CD4-positive, alpha-beta memory T cell (primary cell): ENCODE measurements at regions not wholly inside any gene's neighbourhood (a gene's known extent, or its start where the extent isn't known, plus 50 kb on each side); places are given as distances from the start of the nearest gene placed in this dataset.

Experiments used
- CTCF ChIA-PET: fragments of 350-600 bp; sonication (Branson Sonifier 250); formaldehyde crosslinking; loops from one replicate; lab custom pipeline; 2021; ENCODE audit warnings: inconsistent platforms; ENCODE audit not compliant: partially characterized antibody; lab: Charles Lee
- POLR2A ChIA-PET: fragments of 350-600 bp; sonication (Branson Sonifier 250); formaldehyde crosslinking; loops from one replicate; lab custom pipeline; 2021; ENCODE audit not compliant: partially characterized antibody; lab: Charles Lee
- DNase-seq, 5 donors: peaks; one replicate each; pipeline versions ENCODE4 v3.0.0 to v3.0.0-alpha.2; 2020 to 2022; ENCODE audit warnings: mixed read lengths in 1 of 5
- H3K27ac ChIP-seq: one replicate; pipeline ENCODE4 v1.7.0; 2013; ENCODE audit warnings: low read depth, low read length
- H3K27me3 ChIP-seq: 2 replicates; pipeline ENCODE4 v1.7.0; 2013; ENCODE audit warnings: mild to moderate bottlenecking, low read length, moderate library complexity; ENCODE audit not compliant: insufficient read depth
- H3K36me3 ChIP-seq: 2 replicates; pipeline ENCODE4 v1.7.0; 2013; ENCODE audit warnings: mild to moderate bottlenecking, low read length, moderate library complexity; ENCODE audit not compliant: insufficient read depth
- H3K4me1 ChIP-seq: 2 replicates; pipeline ENCODE4 v1.7.0; 2013; ENCODE audit warnings: mild to moderate bottlenecking, low read length, moderate library complexity; ENCODE audit not compliant: insufficient read depth
- H3K4me3 ChIP-seq, 2 donors: one replicate each; pipeline ENCODE4 v1.7.0; 2013; ENCODE audit warnings: low read length in 2 of 2, mild to moderate bottlenecking in 1 of 2
- H3K9me3 ChIP-seq, 2 donors: one replicate each; pipeline ENCODE4 v1.7.0; 2013; ENCODE audit warnings: low read length in 2 of 2, control low read depth in 1 of 2; ENCODE audit not compliant: control insufficient read depth in 1 of 2
- H3K27ac Mint-ChIP-seq, 7 donors: one replicate each; pipeline ENCODE4 v1.8.0; 2020 to 2021; ENCODE audit warnings: mixed read lengths in 7 of 7, mild to moderate bottlenecking in 6 of 7, inconsistent platforms in 3 of 7, moderate library complexity in 3 of 7
- H3K27me3 Mint-ChIP-seq, 2 donors: one replicate each; pipeline ENCODE4 v1.8.0; 2020 to 2021; ENCODE audit warnings: mixed read lengths in 2 of 2
- H3K36me3 Mint-ChIP-seq, 2 donors: one replicate each; pipeline ENCODE4 v1.8.0; 2020 to 2021; ENCODE audit warnings: mixed read lengths in 2 of 2, inconsistent platforms in 1 of 2, mild to moderate bottlenecking in 1 of 2
- H3K4me1 Mint-ChIP-seq, 4 donors: one replicate each; pipeline ENCODE4 v1.8.0; 2020 to 2021; ENCODE audit warnings: mixed read lengths in 4 of 4, mild to moderate bottlenecking in 1 of 4
- H3K4me3 Mint-ChIP-seq, 8 donors: one replicate each; pipeline ENCODE4 v1.8.0; 2020 to 2021; ENCODE audit warnings: mixed read lengths in 8 of 8, mild to moderate bottlenecking in 7 of 8, moderate library complexity in 6 of 8, inconsistent platforms in 3 of 8
- H3K9me3 Mint-ChIP-seq, 8 donors: one replicate each; pipeline ENCODE4 v1.8.0; 2020 to 2021; ENCODE audit warnings: mixed read lengths in 8 of 8, mild to moderate bottlenecking in 5 of 8, inconsistent platforms in 3 of 8, moderate library complexity in 1 of 8
- intact Hi-C: fragments of 100-400 bp; cut with micrococcal nuclease; formaldehyde crosslinking; loops from one replicate; pipeline ENCODE4 v1.15.1; 2023

DNA sequence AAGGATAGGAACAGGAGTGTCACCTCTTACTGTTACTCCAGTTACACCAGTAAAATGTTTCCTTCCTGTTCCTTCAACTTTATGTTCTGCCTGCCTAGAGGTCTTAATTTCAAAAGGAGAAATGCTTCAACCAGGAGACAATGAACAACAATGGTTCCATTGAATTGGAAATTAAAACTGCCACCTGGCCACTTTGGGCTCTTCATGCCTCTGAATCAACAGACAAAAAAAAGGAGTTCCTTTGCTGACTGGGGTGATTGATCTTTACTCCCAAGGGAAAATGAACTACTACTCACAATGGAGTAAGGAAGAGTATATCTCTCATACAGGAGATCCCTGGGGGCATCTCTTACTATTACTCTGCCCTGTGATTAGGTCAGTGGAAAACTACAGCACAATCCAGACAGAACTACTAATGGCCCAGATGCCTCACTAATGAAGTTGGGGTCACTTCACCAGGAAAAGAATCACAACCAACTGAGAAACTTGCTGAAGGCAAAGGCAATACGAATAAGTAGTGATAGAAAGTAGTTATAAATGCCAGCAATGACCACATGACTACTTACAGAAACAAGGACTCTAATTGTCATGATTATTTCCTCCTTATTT is 76.6 kb upstream of the PRDX6 start:
- no peak overlapping the region for H3K4me3 ChIP-seq
- ChIA-PET POLR2A (no interaction called here), CTCF (no interaction called here)
- H3K4me1 ChIP-seq = no peaks in the 10 kb centered on the region
- H3K36me3 ChIP-seq = no peaks in the 10 kb centered on the region
- Mint-ChIP-seq H3K9me3 (no peaks in the 10 kb centered on the region), H3K27ac (peak overlapping the region in 1 of 7 donors; percentile 36), H3K36me3 (peaks cover 13 to 39% of the 10 kb centered on the region in 2 donors), H3K4me3 (no peak overlapping the region), H3K4me1 (no peaks in the 10 kb centered on the region), H3K27me3 (no peaks in the 10 kb centered on the region)
- DNase-seq = no peak
- intact Hi-C loops = no loop called here
- no peaks in the 10 kb centered on the region for H3K27me3 ChIP-seq
- no peak overlapping the region for H3K27ac ChIP-seq
- no peaks in the 10 kb centered on the region for H3K9me3 ChIP-seq

DNA sequence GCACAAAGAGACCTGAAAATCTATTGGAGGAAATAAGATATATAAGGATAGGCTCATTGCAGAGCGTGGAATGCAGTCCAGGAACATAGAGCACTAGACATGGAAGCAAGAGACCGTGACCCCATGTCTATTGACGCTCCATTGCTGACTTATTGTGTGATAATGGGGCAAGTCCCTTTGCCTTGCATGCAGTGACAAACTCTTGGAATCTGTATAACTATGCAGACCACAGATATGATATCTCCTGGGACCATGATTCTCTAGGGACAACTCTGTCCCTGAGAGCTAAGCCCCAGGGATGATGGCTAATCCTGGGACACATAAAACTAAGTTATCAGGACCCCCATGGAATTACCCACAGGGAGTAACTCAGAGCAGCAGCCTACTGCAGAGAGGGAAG is 73.1 kb upstream of the PRDX6 start:
- peaks cover 13 to 29% of the 10 kb centered on the region in 2 donors for H3K36me3 Mint-ChIP-seq
- no peak overlapping the region for H3K4me3 ChIP-seq
- no peaks in the 10 kb centered on the region for H3K9me3 ChIP-seq
- CTCF ChIA-PET = no interaction called here
- no peak overlapping the region for H3K27ac Mint-ChIP-seq
- H3K36me3 ChIP-seq = no peaks in the 10 kb centered on the region
- intact Hi-C loops = no loop called here
- no peaks in the 10 kb centered on the region for H3K27me3 ChIP-seq
- no peaks in the 10 kb centered on the region for H3K27me3 Mint-ChIP-seq
- POLR2A ChIA-PET = no interaction called here
- no peaks in the 10 kb centered on the region for H3K9me3 Mint-ChIP-seq
- no peak for DNase-seq
- peaks cover 6 to 10% (median 8%) of the 10 kb centered on the region in 4 donors for H3K4me1 Mint-ChIP-seq
- H3K27ac ChIP-seq = no peak overlapping the region
- H3K4me3 Mint-ChIP-seq = no peak overlapping the region
- peaks cover 8% of the 10 kb centered on the region for H3K4me1 ChIP-seq

DNA sequence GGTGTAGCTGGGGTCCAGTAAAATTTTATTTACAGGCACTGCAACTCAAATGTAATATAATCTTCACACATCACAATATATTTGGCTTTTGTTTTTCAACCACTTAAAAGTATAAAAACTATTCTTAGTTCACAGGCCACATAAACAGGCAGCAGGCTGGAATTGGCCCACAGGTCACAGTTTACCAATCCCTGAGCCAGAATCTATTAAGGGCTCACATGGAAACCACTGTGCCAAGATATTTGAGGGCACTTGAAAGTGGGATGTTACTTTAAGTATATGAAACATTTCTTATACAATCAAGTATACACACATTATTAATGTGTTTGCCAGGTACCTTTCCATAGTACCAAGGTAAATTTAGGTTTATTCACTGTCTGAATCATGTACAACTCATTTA is 71.9 kb upstream of the PRDX6 start:
- ChIA-PET CTCF (no interaction called here), POLR2A (no interaction called here)
- H3K36me3 ChIP-seq = no peaks in the 10 kb centered on the region
- H3K9me3 Mint-ChIP-seq = no peaks in the 10 kb centered on the region
- H3K27ac ChIP-seq = no peak overlapping the region
- intact Hi-C loops = no loop called here
- no peak for DNase-seq
- H3K9me3 ChIP-seq = no peaks in the 10 kb centered on the region
- H3K27ac Mint-ChIP-seq = no peak overlapping the region
- H3K4me3 ChIP-seq = no peak overlapping the region
- H3K27me3 ChIP-seq = no peaks in the 10 kb centered on the region
- peaks cover 21% of the 10 kb centered on the region for H3K4me1 ChIP-seq
- peaks cover 13 to 23% (median 18%) of the 10 kb centered on the region in 4 donors for H3K4me1 Mint-ChIP-seq
- H3K4me3 Mint-ChIP-seq = no peak overlapping the region
- H3K36me3 Mint-ChIP-seq = peaks cover 12 to 21% of the 10 kb centered on the region in 2 donors
- no peaks in the 10 kb centered on the region for H3K27me3 Mint-ChIP-seq

DNA sequence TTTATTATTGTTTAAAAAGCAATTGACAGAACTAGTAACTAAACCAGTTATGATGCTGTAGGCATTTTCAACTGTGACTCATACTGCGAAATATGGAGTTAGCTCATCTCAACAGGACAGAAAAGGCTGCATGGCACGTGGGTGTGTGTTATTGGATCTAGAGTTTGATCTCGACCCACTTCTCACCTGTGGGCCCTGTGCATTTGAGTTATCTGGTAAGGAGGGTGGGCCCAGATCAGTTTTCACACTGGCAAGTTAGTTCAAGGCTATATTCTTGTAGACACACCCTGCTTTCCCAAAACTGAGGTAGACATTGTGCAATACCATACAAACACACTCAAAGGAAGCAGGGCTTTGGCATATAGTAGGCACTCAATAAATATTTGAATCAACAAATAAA is 71.3 kb upstream of the PRDX6 start:
- H3K4me3 ChIP-seq = no peak overlapping the region
- CTCF ChIA-PET = interaction anchor here (2.1 kb wide), 1 partner anchor 14 kb away, joined by 8 read pairs; no protein-coding TSS in a partner anchor
- H3K4me3 Mint-ChIP-seq = no peak overlapping the region
- intact Hi-C loops = no loop called here
- no peaks in the 10 kb centered on the region for H3K27me3 Mint-ChIP-seq
- H3K4me1 ChIP-seq = peaks cover 26% of the 10 kb centered on the region
- H3K36me3 ChIP-seq = no peaks in the 10 kb centered on the region
- peaks cover 18 to 28% (median 23%) of the 10 kb centered on the region in 4 donors for H3K4me1 Mint-ChIP-seq
- H3K27ac Mint-ChIP-seq = no peak overlapping the region
- no peak for DNase-seq
- H3K36me3 Mint-ChIP-seq = peaks cover 8 to 18% of the 10 kb centered on the region in 2 donors
- no peak overlapping the region for H3K27ac ChIP-seq
- H3K9me3 Mint-ChIP-seq = no peaks in the 10 kb centered on the region
- POLR2A ChIA-PET = interaction anchor here (0.6 kb wide), 1 partner anchor 72 kb away, joined by 3 read pairs; no protein-coding TSS in a partner anchor
- H3K27me3 ChIP-seq = no peaks in the 10 kb centered on the region
- no peaks in the 10 kb centered on the region for H3K9me3 ChIP-seq

DNA sequence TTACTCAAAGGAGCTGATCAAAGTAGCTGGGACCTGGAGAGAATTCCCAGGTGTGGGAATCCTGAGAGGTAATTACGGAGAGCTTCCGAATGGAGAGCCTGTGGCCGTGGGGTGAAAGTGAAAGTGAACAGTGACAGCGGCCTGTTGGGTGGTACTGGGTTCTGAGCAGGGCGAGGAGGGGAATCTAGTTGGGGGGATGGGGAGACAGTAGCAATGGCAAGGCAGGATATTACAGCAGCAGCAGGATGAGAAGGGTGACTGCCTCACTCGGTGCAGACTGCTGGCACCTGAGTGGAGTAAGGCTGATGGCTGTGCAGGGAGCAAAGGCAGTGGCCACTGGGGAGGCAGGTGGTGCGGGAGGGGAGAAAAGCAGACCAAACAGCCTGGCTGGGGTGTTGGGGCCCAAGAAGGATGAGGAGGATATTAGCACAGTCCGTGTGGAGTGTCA is 70.3 kb upstream of the PRDX6 start:
- H3K27me3 Mint-ChIP-seq = no peaks in the 10 kb centered on the region
- H3K9me3 ChIP-seq = no peaks in the 10 kb centered on the region
- no peaks in the 10 kb centered on the region for H3K36me3 ChIP-seq
- no peaks in the 10 kb centered on the region for H3K9me3 Mint-ChIP-seq
- peak overlapping the region; percentile 2 to 63 (median 50) for H3K4me3 Mint-ChIP-seq
- H3K4me1 Mint-ChIP-seq = peaks cover 20 to 33% (median 26%) of the 10 kb centered on the region in 4 donors
- ChIA-PET CTCF (interaction anchor here (2.1 kb wide), 1 partner anchor 13 kb away, joined by 8 read pairs; no protein-coding TSS in a partner anchor), POLR2A (interaction anchor here (1.0 kb wide), 1 partner anchor 70 kb away, joined by 3 read pairs; the partner anchor contains the start of gene PRDX6)
- intact Hi-C loops = no loop called here
- peak overlapping the region in 3 of 7 donors; percentile 3 to 55 (median 49) for H3K27ac Mint-ChIP-seq
- H3K36me3 Mint-ChIP-seq = peaks cover 3 to 10% of the 10 kb centered on the region in 2 donors
- no peaks in the 10 kb centered on the region for H3K27me3 ChIP-seq
- H3K4me1 ChIP-seq = peaks cover 29% of the 10 kb centered on the region
- H3K27ac ChIP-seq = no peak overlapping the region
- DNase-seq = no peak
- no peak overlapping the region for H3K4me3 ChIP-seq

DNA sequence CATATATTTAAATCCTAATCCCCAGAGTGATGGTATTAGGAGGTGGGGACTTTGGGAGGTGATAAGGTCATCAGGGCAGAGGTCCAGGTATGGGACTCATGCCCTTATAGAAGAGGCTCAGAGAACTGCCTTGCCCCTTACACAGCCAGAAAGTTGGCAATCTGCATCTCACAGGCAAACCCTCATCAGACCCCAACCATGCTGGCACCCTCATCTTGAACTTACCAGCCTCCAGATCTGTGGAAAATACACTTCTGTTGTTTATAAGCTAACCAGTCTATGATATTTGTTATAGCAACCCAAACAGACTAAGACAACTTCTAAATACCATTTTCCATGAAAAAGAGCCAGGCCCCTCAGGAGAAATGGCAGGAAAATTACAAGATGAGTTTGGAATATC is 69.3 kb upstream of the PRDX6 start:
- no peak overlapping the region for H3K4me3 Mint-ChIP-seq
- no peaks in the 10 kb centered on the region for H3K27me3 Mint-ChIP-seq
- Histone ChIP-seq H3K27me3 (no peaks in the 10 kb centered on the region), H3K9me3 (no peaks in the 10 kb centered on the region), H3K4me1 (peaks cover 29% of the 10 kb centered on the region), H3K4me3 (no peak overlapping the region), H3K36me3 (no peaks in the 10 kb centered on the region), H3K27ac (no peak overlapping the region)
- H3K9me3 Mint-ChIP-seq = no peaks in the 10 kb centered on the region
- peaks cover 20 to 33% (median 26%) of the 10 kb centered on the region in 4 donors for H3K4me1 Mint-ChIP-seq
- intact Hi-C loops = no loop called here
- no peak overlapping the region for H3K27ac Mint-ChIP-seq
- ChIA-PET POLR2A (no interaction called here), CTCF (interaction anchor here (0.5 to 2.1 kb wide), 2 partner anchors 12 to 581 kb away, joined by 3 to 8 read pairs; no protein-coding TSS in a partner anchor)
- peaks cover 0 to 12% of the 10 kb centered on the region in 2 donors for H3K36me3 Mint-ChIP-seq
- no peak for DNase-seq

DNA sequence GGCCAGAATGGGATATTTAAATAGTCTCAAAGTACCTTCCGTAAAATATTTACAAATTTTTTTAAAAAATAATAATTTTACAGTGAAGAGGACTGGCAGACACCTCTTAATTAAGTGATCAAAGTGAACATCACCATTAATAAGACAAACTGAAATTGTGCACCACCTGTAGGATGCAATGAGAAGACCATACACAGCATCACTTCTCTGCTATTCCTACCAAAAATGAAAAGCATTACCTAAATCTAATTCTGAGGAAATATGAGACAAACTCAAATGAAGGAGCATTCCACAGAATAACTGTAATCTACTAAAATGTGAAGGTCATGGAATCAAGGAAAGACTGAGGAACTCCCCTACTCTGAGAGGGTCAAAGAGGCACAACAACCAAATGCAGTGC is 68.2 kb upstream of the PRDX6 start:
- no peaks in the 10 kb centered on the region for H3K9me3 Mint-ChIP-seq
- ChIA-PET CTCF (interaction anchor here (3.0 kb wide), 1 partner anchor 11 kb away, joined by 13 read pairs; no protein-coding TSS in a partner anchor), POLR2A (no interaction called here)
- peaks cover 20 to 33% (median 26%) of the 10 kb centered on the region in 4 donors for H3K4me1 Mint-ChIP-seq
- Histone ChIP-seq H3K4me1 (peaks cover 29% of the 10 kb centered on the region), H3K4me3 (no peak overlapping the region), H3K36me3 (no peaks in the 10 kb centered on the region), H3K27ac (no peak overlapping the region), H3K27me3 (no peaks in the 10 kb centered on the region), H3K9me3 (no peaks in the 10 kb centered on the region)
- peak overlapping the region in 3 of 7 donors; percentile 7 to 81 (median 25) for H3K27ac Mint-ChIP-seq
- no peak overlapping the region for H3K4me3 Mint-ChIP-seq
- H3K27me3 Mint-ChIP-seq = no peaks in the 10 kb centered on the region
- peaks cover 0 to 18% of the 10 kb centered on the region in 2 donors for H3K36me3 Mint-ChIP-seq
- intact Hi-C loops = loop anchor here (1.0 kb wide), 1 partner anchor 664 kb away; no protein-coding TSS in a partner anchor
- DNase-seq = no peak
